Midbrain (tissue), 1 donor: ENCODE measurements at regions not wholly inside any gene's neighbourhood (a gene's known extent, or its start where the extent isn't known, plus 50 kb on each side); places are given as distances from the start of the nearest gene placed in this dataset.
"Not testable (repeated sequence)": the region's sequence is repeated elsewhere in the genome, so short reads cannot be mapped to it uniquely, and the experiment has no call there.

ENCODE experiments used
- DNase-seq: peaks from one replicate; lab custom pipeline; 2025; lab: John Stamatoyannopoulos, UW

- no peak for DNase-seq
Observed at GRCh38 chr9:80538976-80539375, 967.2 kb downstream of the TLE4 start.

- no peak for DNase-seq
Observed at GRCh38 chr9:80522465-80522864, 950.7 kb downstream of the TLE4 start.

GRCh38 chr9:80521151-80521550 lies 949.4 kb downstream of the TLE4 start:
- no peak for DNase-seq

DNA sequence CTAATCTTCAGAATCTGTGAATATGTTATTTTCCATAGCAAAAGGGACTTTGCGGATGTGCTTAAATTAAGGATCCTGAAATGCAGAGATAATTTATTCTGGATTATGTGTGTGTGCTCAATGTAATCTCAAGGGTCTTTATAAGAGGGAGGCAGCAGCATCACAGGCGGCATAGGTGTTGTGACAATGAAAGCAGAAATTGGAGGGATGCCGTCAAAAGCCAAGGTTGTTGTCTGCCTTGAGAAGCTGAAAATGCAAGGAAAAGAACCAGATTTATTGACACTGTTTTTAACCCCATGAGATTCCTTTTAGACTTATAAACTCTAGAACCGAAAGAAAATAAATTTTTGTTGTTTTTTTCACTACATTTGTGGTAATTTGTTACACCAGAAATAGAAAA lies 948.5 kb downstream of the TLE4 start:
- no peak for DNase-seq

- DNase-seq = no peak
Observed at GRCh38 chr9:80518441-80518840, 946.7 kb downstream of the TLE4 start.

DNA sequence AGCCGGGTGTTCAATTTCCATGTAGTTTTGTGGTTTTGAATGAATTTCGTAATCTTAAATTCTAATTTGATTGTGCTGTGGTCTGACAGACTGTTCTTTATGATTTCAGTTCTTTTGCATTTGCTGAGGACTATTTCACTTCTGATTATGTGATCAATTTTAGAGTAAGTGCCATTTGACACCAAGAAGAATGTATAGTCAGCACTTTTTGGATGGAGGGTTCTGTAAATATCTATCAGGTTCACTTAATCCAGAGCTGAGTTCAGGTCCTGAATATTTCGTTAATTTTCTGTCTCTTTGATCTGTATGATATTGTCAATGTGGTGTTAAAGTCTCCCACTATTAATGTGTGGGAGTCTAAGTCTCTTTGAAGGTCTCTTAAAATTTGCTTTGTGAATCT lies 944.9 kb downstream of the TLE4 start:
- no peak for DNase-seq

- DNase-seq = no peak
Observed at GRCh38 chr9:80509358-80509757, 937.6 kb downstream of the TLE4 start.

- DNase-seq = no peak
Observed at GRCh38 chr9:80507611-80508010, 935.8 kb downstream of the TLE4 start.

DNA sequence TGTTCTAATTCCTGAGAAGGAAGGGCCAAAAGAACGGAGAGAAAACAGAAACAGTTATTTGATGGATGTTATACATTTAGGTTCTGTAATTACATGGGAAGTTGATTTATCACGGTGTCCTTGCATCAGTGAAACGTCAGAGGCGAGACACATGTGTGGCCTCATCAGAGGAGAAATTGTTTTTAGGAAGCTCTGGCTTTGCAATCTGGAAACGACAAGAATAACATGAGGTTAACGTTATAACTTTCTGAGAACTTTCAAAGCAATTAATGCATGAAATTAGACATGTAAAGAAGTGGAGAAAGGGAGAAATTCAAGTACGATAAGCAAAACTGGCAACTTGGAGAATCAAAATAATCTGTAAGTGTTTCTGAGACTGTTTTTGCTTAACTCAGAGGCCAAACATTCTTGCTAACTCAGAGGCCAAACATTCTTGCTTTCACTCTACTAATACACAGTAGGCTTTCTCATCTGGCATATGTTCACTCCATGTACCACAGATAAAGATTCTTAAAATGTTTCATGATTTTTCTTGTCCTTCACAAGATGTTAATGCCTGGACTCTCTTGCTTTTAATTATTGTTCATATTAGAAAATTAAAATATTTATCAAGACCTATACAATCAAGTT lies 933.0 kb downstream of the TLE4 start:
- no peak for DNase-seq

GRCh38 chr9:80503671-80504281 lies 932.0 kb downstream of the TLE4 start:
- DNase-seq = no peak

- no peak for DNase-seq
Observed at GRCh38 chr9:80502306-80502705, 930.5 kb downstream of the TLE4 start.

GRCh38 chr9:80501635-80502034 lies 929.9 kb downstream of the TLE4 start:
- DNase-seq = no peak

DNA sequence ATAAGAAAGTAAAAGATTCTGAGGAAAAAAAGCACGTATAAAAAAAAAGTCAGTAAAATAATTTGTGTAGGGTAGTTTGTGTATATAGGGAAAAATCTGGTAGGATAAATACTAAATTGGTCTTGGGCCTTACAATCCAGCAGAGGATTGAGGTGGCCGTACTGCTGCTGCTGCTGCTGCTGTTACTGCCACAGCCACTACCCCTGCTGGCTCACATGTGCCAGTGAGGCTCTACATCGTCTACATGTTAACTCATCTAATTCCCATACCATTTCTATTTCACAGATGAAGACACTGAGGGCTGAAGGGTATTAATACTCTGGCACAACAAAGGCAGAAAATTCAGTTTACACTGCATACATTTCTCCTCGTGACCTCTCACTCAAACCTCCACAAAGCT lies 928.5 kb downstream of the TLE4 start:
- DNase-seq = no peak

DNA sequence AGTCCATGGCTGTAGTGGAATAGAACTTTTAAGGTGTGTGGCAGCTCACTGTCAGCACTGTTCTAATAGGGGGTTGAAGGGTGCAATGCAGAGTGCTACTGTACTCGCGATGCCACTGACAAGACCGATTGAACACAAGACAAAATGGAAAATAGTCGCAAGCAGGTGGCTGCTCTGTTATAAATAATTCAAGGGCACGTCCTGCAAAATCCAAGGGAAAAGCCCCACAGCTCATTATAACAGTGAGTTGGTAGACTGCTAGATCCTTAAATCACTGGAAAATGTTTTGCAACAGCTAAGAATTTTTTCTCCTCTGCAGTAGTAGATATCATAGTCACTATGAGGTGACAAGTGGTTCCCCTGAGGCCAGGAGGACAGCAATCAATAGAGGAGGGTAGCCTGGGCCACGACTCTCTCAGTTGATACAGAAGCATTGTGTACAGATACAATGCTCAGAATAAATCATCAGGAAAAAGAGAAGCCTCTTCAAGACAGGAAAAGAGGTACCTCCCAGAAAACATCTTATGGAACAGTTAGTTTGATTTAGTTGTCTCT lies 926.3 kb downstream of the TLE4 start:
- no peak for DNase-seq

DNA sequence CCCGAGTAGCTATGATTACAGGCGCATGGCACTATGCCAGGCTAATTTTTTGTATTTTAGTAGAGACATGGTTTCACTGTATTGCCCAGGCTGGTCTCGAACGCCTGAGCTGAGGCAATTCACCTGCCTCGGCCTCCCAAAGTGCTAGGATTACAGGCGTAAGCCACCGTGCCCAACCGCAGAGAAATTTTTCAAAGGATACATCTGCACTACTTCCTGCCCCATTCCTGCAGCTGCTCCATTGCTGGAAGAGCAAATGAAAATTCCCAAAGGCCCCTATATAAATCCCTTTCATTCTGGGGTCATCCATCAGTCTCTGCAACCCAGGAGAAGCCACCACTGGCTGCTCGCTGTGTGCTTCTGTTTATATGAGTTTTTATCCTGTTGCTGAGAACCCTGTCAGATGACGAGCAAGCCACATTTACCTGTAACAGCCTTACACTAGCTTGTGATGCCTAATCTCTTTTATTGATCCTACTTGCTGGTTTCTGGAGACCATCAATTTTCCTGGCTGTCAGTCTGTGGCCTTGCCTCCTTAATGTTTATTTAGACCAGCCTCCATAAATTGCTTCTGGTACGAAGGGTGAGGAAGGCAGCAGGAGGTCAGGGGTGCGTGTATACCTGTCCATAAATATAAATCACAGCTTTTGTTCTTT lies 925.3 kb downstream of the TLE4 start:
- DNase-seq = no peak

- DNase-seq = no peak
Observed at GRCh38 chr9:80493258-80493657, 921.5 kb downstream of the TLE4 start.

DNA sequence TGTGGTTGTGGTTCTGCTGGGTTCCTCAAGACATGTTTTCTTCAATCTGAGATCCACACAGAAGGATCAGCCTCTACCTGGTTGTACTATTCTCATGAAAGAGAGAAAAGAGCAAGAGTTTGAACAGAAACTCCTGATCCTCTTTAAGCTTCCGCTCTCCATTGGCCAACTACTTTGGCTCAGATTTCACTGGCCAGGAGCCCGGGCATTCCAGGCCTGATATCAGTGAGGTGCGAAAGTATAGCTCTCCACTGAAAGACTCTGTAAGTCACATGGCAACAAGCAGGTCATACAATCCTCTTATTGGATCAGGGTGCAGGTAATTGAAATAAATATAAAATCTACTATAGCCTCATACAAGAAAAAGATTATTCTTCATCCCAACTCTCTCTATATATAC lies 920.5 kb downstream of the TLE4 start:
- DNase-seq = no peak

DNA sequence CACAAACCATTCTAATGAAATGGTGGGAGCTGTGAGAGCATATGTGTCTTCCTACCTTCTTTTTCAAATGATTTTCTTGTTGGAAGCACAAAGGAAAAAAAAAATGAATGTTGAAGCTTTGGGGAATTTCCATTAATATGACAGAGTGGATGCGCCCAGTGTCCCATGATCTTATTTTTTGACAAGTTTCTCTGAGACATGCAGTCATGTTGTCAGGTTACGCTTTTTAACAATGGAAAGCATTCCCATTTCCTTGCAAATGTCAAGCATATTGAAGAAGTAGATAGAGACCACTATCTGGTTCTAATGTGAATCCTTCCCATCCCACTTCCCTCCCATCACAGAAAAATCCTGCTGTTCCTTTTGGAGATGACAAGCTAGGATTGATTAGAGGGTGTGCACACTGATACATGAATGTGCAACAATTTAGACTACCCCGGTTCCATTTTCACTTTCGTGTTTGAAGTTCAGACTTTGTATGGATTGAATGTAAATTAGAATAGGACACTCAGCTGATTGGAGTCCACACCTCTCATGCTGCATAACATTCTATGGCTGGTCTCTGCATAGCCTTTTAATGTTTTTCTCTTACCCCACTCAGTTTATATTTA lies 919.4 kb downstream of the TLE4 start:
- no peak for DNase-seq

DNA sequence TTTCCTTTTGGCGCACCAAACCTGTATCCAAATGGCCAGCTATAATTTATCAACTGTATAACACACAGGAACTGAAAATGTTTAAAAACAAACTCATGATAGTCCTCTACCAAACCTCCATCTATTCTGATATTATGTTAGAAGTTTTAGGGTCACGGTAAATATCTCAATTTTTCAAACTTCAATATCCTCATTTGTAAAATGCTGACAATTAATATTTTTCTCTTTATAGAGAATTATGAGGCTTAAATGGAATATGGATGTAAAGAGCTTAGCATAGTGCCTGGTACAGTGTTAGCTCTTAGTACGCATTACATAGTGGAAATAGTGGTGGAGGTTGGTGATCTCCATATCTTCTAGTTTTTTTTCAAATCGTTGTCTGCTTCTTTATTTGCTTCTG lies 917.6 kb downstream of the TLE4 start:
- DNase-seq = no peak

DNA sequence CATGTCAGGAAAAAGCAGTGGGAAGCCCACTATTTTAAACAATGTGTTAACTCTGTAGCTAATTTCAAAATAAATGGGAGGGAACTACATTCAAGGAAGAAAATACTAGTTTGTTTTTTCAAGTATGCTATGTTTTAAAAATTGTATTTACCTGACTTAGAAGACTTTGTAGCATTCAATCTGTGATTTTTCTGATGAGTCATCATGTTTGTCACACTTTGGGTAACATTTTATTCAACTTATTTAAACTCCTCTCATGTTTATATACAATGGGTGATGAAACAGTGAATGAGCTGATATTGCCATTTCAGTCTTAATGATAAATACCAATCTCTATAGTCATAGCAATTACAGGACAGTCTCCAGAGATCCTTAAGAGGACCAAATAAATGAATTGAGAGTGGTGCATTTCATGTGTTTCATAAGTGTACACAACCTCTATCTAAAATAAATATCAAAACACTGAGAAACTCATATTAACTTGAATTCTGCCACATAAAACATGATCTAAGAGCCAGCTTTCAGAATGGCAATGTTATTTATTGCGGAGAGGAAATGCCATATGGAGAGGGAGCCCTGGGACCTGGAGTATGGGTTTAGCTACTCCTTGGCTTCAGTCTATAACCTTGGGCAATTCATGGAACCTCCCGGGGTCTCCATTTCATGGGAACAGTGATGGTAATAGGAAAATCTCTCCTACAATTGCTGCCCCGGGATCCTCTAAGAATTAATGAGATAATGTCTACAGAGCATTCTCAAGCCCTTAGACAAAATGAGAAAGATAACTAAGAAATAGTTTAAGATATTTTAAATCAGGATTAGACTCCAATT lies 913.9 kb downstream of the TLE4 start:
- DNase-seq = no peak

- DNase-seq = not testable (repeated sequence)
Observed at GRCh38 chr9:80482251-80482650, 910.5 kb downstream of the TLE4 start.

DNA sequence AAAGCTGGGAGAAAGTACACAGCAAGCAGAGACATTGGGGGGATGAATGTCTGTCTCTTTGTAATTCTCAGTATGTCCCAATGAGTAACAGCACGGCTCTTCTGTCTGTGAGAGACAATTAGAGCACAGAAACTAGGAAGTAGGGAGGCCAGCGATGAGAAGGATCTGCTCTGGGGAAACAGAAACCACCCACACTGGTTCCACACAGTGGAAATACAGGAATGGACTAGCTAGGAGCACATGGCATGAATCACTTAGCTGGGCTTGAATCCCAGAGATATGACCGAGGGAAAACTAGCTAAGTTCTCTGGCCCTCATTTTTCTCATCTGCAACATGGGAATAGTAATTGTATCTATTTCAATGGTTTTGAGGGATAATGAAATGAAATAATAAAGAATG lies 895.9 kb downstream of the TLE4 start:
- DNase-seq = no peak
